ENCODE measurements at regions not wholly inside any gene's neighbourhood (a gene's known extent, or its start where the extent isn't known, plus 50 kb on each side); places are given as distances from the start of the nearest gene placed in this dataset.

GRCh38 chr1:56204206-56204605 is 375.2 kb downstream of the PLPP3 start:
- Histone ChIP-seq H3K36me3 (no peaks in the 10 kb centered on the region), H3K4me3 (ENCODE audit: low read depth, low read length) (no peak overlapping the region), H3K27me3 (no peaks in the 10 kb centered on the region), H3K9me3 (no peaks in the 10 kb centered on the region), H3K4me1 (no peaks in the 10 kb centered on the region)
- TF ChIP-seq CTCF (IDR thresholded peaks at IDR 0.05; ENCODE audit: low read depth, low read length) = no peak
- no peak for DNase-seq

DNA sequence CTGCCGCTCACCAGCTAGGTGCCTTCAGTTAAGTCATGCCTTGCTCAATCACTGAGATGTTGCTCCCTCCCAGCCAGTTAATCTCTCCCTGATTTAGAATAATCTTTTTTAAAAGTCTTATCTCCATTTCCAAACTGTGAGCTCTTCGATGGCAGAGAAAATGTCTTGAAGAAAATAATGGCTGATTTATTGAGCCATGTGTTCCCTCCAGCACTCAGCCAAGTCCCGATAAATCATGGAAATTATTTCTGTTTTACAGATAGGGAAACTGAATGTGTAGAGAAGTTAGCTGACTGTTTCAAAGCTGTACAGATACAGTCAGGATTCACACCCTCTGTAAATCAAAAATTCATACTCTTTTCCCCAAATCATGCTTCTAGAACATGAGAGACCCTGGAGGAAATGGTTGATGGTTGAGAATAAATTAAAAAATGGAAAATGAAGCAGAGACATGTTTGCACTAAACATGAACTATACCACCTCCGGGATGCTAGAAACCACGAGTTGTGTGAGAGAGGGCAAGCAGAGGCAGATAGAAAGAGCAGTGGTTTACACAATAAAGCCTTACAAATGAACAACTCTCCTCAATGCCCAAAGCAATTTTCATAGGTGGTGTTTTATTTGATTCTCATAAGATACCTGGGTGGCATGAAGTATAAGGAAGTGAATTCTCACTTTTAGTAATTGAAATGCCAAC is 376.4 kb downstream of the PLPP3 start:
- H3K36me3 ChIP-seq = no peaks in the 10 kb centered on the region
- no peaks in the 10 kb centered on the region for H3K4me1 ChIP-seq
- H3K4me3 ChIP-seq (ENCODE audit: low read depth, low read length) = no peak overlapping the region
- no peak for DNase-seq
- no peak for TF ChIP-seq CTCF (IDR thresholded peaks at IDR 0.05; ENCODE audit: low read depth, low read length)
- H3K9me3 ChIP-seq = no peaks in the 10 kb centered on the region
- H3K27me3 ChIP-seq = no peaks in the 10 kb centered on the region

DNA sequence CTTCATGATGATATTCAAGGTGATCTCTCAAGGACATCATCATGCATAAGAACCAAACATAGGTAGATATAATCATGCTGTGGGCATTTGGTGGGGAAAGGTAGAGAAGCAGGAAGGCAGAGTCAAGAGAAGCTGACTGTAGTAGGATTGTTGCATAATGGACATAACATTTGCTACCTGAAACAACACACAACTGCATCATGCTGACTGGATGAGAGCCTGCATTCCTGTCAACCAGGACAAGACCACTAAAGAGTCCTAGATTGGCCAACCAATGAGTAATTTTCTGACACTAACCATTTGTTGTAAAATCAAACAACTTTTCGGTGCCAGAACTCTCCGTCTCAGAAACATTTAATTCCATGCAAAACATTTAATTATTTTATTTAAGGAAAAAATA is 377.2 kb downstream of the PLPP3 start:
- Histone ChIP-seq H3K27me3 (no peaks in the 10 kb centered on the region), H3K4me3 (ENCODE audit: low read depth, low read length) (no peak overlapping the region), H3K9me3 (no peaks in the 10 kb centered on the region), H3K36me3 (no peaks in the 10 kb centered on the region), H3K4me1 (no peaks in the 10 kb centered on the region)
- TF ChIP-seq CTCF (IDR thresholded peaks at IDR 0.05; ENCODE audit: low read depth, low read length) = no peak
- DNase-seq = no peak

GRCh38 chr1:56200896-56201295 is 378.5 kb downstream of the PLPP3 start:
- Histone ChIP-seq H3K4me1 (no peaks in the 10 kb centered on the region), H3K27me3 (no peaks in the 10 kb centered on the region), H3K36me3 (no peaks in the 10 kb centered on the region), H3K9me3 (no peaks in the 10 kb centered on the region), H3K4me3 (ENCODE audit: low read depth, low read length) (no peak overlapping the region)
- no peak for TF ChIP-seq CTCF (IDR thresholded peaks at IDR 0.05; ENCODE audit: low read depth, low read length)
- no peak for DNase-seq

- no peaks in the 10 kb centered on the region for H3K27me3 ChIP-seq
- no peak overlapping the region for H3K4me3 ChIP-seq (ENCODE audit: low read depth, low read length)
- DNase-seq = peak; percentile 21
- H3K9me3 ChIP-seq = no peaks in the 10 kb centered on the region
- H3K4me1 ChIP-seq = no peaks in the 10 kb centered on the region
- no peaks in the 10 kb centered on the region for H3K36me3 ChIP-seq
- no peak for TF ChIP-seq CTCF (IDR thresholded peaks at IDR 0.05; ENCODE audit: low read depth, low read length)
Observed at GRCh38 chr1:56200442-56200841, 378.9 kb downstream of the PLPP3 start.

DNA sequence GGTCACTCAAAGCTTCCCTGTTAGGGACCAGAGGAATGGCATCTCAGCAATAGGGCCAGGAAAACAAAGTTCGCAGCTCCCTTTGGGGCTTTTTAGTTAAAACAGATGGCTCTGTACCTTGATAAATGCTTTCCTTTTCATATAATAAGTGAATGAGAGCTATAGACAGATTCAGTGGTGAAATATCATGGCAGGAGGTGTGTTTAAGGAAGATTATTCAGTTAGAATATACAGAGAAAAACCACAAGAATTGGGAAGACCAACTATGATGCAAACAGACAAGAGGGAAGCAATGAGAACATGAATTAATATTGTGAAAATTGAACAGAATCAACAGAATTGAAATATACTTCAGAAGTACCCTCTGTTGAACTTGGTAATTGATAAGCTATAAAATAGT is 379.4 kb downstream of the PLPP3 start:
- H3K27me3 ChIP-seq = no peaks in the 10 kb centered on the region
- H3K4me3 ChIP-seq (ENCODE audit: low read depth, low read length) = no peak overlapping the region
- H3K36me3 ChIP-seq = no peaks in the 10 kb centered on the region
- no peak for TF ChIP-seq CTCF (IDR thresholded peaks at IDR 0.05; ENCODE audit: low read depth, low read length)
- no peaks in the 10 kb centered on the region for H3K4me1 ChIP-seq
- DNase-seq = no peak
- no peaks in the 10 kb centered on the region for H3K9me3 ChIP-seq
